HG02623 (cell line): ENCODE measurements at regions not wholly inside any gene's neighbourhood (a gene's known extent, or its start where the extent isn't known, plus 50 kb on each side); places are given as distances from the start of the nearest gene placed in this dataset.

Source experiments
- ATAC-seq: cut with Tn5 transposase; IDR thresholded peaks from one replicate; pipeline ENCODE4 v1.9.1; 2021; ENCODE audit warnings: moderate library complexity; ENCODE audit not compliant: unreplicated experiment

GRCh38 chr13:47831265-47831664 lies 169.8 kb downstream of the SUCLA2 start:
- ATAC-seq = no peak

GRCh38 chr13:47829690-47830089 lies 171.4 kb downstream of the SUCLA2 start:
- no peak for ATAC-seq

- no peak for ATAC-seq
These were observed 174.6 kb downstream of the SUCLA2 start for GRCh38 chr13:47826471-47826870.

GRCh38 chr13:47822036-47822435 lies 179.0 kb downstream of the SUCLA2 start:
- no peak for ATAC-seq

- ATAC-seq = no peak
These were observed 184.2 kb downstream of the SUCLA2 start for GRCh38 chr13:47816831-47817230.

- no peak for ATAC-seq
These were observed 187.4 kb downstream of the SUCLA2 start for GRCh38 chr13:47813718-47814117.

- no peak for ATAC-seq
These were observed 191.7 kb downstream of the SUCLA2 start for GRCh38 chr13:47809411-47809810.

- ATAC-seq = no peak
These were observed 197.9 kb downstream of the SUCLA2 start for GRCh38 chr13:47803131-47803530.

GRCh38 chr13:47801555-47801954 lies 199.5 kb downstream of the SUCLA2 start:
- no peak for ATAC-seq

- ATAC-seq = no peak
These were observed 200.5 kb downstream of the SUCLA2 start for GRCh38 chr13:47800593-47800992.

GRCh38 chr13:47798906-47799305 lies 202.2 kb downstream of the SUCLA2 start:
- ATAC-seq = no peak

- no peak for ATAC-seq
These were observed 202.9 kb downstream of the SUCLA2 start for GRCh38 chr13:47798194-47798593.

- no peak for ATAC-seq
These were observed 204.3 kb downstream of the SUCLA2 start for GRCh38 chr13:47796816-47797215.

- ATAC-seq = no peak
These were observed 206.1 kb downstream of the SUCLA2 start for GRCh38 chr13:47794963-47795362.

GRCh38 chr13:47790755-47791154 lies 210.3 kb downstream of the SUCLA2 start:
- ATAC-seq = no peak

- ATAC-seq = no peak
These were observed 212.2 kb downstream of the SUCLA2 start for GRCh38 chr13:47788844-47789243.

- ATAC-seq = no peak
These were observed 226.4 kb downstream of the SUCLA2 start for GRCh38 chr13:47774671-47774994.

GRCh38 chr13:47764817-47765216 lies 236.3 kb downstream of the SUCLA2 start:
- no peak for ATAC-seq

- no peak for ATAC-seq
These were observed 243.5 kb downstream of the SUCLA2 start for GRCh38 chr13:47757466-47758080.

GRCh38 chr13:47747901-47748300 lies 253.2 kb downstream of the SUCLA2 start:
- no peak for ATAC-seq

- no peak for ATAC-seq
These were observed 274.7 kb downstream of the SUCLA2 start for GRCh38 chr13:47726394-47726793.

- ATAC-seq = no peak
These were observed 277.2 kb downstream of the SUCLA2 start for GRCh38 chr13:47723898-47724297.

- no peak for ATAC-seq
These were observed 281.9 kb downstream of the SUCLA2 start for GRCh38 chr13:47719164-47719563.

- ATAC-seq = no peak
These were observed 282.5 kb downstream of the SUCLA2 start for GRCh38 chr13:47718556-47718955.
